ENCODE measurements at regions not wholly inside any gene's neighbourhood (a gene's known extent, or its start where the extent isn't known, plus 50 kb on each side); places are given as distances from the start of the nearest gene placed in this dataset.

GRCh38 chr13:46961719-46962118 lies 64.9 kb upstream of the HTR2A start:
- Histone ChIP-seq H3K27ac (no peak overlapping the region), H3K9me3 (no peaks in the 10 kb centered on the region), H3K27me3 (no peaks in the 10 kb centered on the region), H3K4me3 (no peak overlapping the region), H3K36me3 (no peaks in the 10 kb centered on the region), H3K4me1 (no peaks in the 10 kb centered on the region)
- TF ChIP-seq CTCF (IDR thresholded peaks at IDR 0.05) (no peak), POLR2A (IDR thresholded peaks at IDR 0.05) (no peak)
- intact Hi-C loops (cut with DNase I): no loop called here
- ATAC-seq: no peak
- WGBS, 4 donors: 56 to 65% (median 63%) methylated on average over 2 of the region's 2 CpGs
- no peak for DNase-seq

- Histone ChIP-seq H3K4me3 (no peak overlapping the region), H3K4me1 (no peaks in the 10 kb centered on the region), H3K27me3 (no peaks in the 10 kb centered on the region), H3K9me3 (no peaks in the 10 kb centered on the region), H3K36me3 (no peaks in the 10 kb centered on the region), H3K27ac (no peak overlapping the region)
- intact Hi-C loops (cut with DNase I): no loop called here
- no peak for TF ChIP-seq POLR2A (IDR thresholded peaks at IDR 0.05)
- TF ChIP-seq CTCF (IDR thresholded peaks at IDR 0.05): no peak
- WGBS, 4 donors: 85 to 93% (median 90%) methylated on average over 2 of the region's 2 CpGs
- no peak for DNase-seq
- ATAC-seq: no peak
Observed at GRCh38 chr13:46953941-46954340, 57.1 kb upstream of the HTR2A start.

GRCh38 chr13:46953331-46953730 lies 56.5 kb upstream of the HTR2A start:
- 74 to 81% (median 76%) methylated on average over 3 of the region's 3 CpGs for whole genome bisulfite sequencing, 4 donors
- Histone ChIP-seq H3K9me3 (no peaks in the 10 kb centered on the region), H3K4me3 (no peak overlapping the region), H3K27ac (no peak overlapping the region), H3K36me3 (no peaks in the 10 kb centered on the region), H3K27me3 (no peaks in the 10 kb centered on the region), H3K4me1 (no peaks in the 10 kb centered on the region)
- intact Hi-C loops (cut with DNase I): no loop called here
- no peak for ATAC-seq
- TF ChIP-seq CTCF (IDR thresholded peaks at IDR 0.05) (no peak), POLR2A (IDR thresholded peaks at IDR 0.05) (no peak)
- DNase-seq: no peak

- Histone ChIP-seq H3K36me3 (no peaks in the 10 kb centered on the region), H3K9me3 (no peaks in the 10 kb centered on the region), H3K4me1 (no peaks in the 10 kb centered on the region), H3K27me3 (no peaks in the 10 kb centered on the region), H3K27ac (no peak overlapping the region), H3K4me3 (no peak overlapping the region)
- ATAC-seq: no peak
- WGBS, 4 donors: 69 to 88% (median 76%) methylated on average over 6 of the region's 6 CpGs
- TF ChIP-seq POLR2A (IDR thresholded peaks at IDR 0.05): no peak
- intact Hi-C loops (cut with DNase I): no loop called here
- no peak for DNase-seq
Observed at GRCh38 chr13:46951516-46951915, 54.7 kb upstream of the HTR2A start.

- Histone ChIP-seq H3K9me3 (peaks cover 0 to 9% (median 0%) of the 10 kb centered on the region in 12 donors), H3K4me3 (no peak overlapping the region), H3K27me3 (no peaks in the 10 kb centered on the region), H3K27ac (no peak overlapping the region), H3K4me1 (no peaks in the 10 kb centered on the region), H3K36me3 (no peaks in the 10 kb centered on the region)
- intact Hi-C loops (cut with DNase I): no loop called here
- TF ChIP-seq POLR2A (IDR thresholded peaks at IDR 0.05) (no peak), CTCF (IDR thresholded peaks at IDR 0.05) (no peak)
- 86 to 90% (median 88%) methylated on average over 3 of the region's 3 CpGs for WGBS, 4 donors
- no peak for DNase-seq
- no peak for ATAC-seq
Observed at GRCh38 chr13:46949211-46949610, 52.4 kb upstream of the HTR2A start.

Data from heart left ventricle (tissue), 16 donors.